ENCODE measurements at regions not wholly inside any gene's neighbourhood (a gene's known extent, or its start where the extent isn't known, plus 50 kb on each side); places are given as distances from the start of the nearest gene placed in this dataset.

DNA sequence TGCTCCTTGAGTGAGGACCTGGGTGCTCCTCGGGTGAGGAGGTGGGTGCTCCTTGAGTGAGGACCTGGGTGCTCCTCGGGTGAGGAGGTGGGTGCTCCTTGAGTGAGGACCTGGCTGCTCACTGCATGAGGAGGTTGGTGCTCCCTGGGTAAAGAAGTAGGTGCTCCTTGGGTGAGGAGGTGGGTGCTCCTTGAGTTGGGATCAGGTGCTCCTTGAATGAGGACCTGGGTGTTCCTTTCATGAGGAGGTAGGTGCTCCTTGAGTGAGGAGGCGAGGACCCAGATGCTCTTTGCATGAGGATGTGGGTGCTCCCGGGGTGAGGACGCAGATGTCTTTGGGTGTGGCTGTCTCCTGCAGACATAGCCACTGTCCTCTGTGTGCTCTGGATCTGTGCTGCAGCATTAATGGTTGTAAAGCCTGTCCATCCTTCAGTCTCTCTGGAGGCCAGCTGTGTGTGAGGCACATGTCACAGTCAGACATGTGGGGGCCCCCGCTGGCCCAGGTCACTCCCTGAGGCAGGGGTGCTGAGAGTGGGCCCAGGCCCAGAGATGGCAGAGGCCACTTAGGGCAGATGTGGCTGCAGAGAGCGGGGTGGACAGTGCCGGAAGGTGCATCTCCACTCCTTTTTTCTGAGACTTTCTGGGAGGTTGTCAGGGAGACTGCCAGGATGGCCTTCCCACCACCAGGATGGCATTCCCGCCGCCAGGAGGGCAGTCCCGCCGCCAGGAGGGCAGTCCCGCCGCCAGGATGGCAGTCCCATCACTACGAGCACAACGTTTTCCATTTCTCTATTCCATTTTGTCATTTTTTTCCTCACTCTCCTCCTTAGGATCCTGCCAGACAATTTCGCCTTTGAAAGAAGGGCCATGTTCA is 101.8 kb downstream of the HMX1 start (continued):
- TF ChIP-seq RNF2 (IDR thresholded peaks at IDR 0.05; ENCODE audit: borderline replicate concordance, low read depth, low read length, missing control alignments, poor library complexity, severe bottlenecking) (no peak), JUN (IDR thresholded peaks at IDR 0.05; ENCODE audit: low read depth, low read length) (no peak), BCL11A (IDR thresholded peaks at IDR 0.05; ENCODE audit: low read depth in 2 of 2, low read length in 2 of 2) (no peak), KDM1A (IDR thresholded peaks at IDR 0.05; ENCODE audit: borderline replicate concordance, low read length) (no peak), TEAD4 (IDR thresholded peaks at IDR 0.05; ENCODE audit: low read depth, low read length) (no peak), TCF12 (IDR thresholded peaks at IDR 0.05; ENCODE audit: low read depth, low read length) (no peak)
- TF ChIP-seq, protein P1, sequence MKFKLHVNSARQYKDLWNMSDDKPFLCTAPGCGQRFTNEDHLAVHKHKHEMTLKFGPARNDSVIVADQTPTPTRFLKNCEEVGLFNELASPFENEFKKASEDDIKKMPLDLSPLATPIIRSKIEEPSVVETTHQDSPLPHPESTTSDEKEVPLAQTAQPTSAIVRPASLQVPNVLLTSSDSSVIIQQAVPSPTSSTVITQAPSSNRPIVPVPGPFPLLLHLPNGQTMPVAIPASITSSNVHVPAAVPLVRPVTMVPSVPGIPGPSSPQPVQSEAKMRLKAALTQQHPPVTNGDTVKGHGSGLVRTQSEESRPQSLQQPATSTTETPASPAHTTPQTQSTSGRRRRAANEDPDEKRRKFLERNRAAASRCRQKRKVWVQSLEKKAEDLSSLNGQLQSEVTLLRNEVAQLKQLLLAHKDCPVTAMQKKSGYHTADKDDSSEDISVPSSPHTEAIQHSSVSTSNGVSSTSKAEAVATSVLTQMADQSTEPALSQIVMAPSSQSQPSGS (IDR thresholded peaks at IDR 0.05; ENCODE audit: low read length): no peak

Measured in H1 (cell line).